ENCODE measurements at regions not wholly inside any gene's neighbourhood (a gene's known extent, or its start where the extent isn't known, plus 50 kb on each side); places are given as distances from the start of the nearest gene placed in this dataset.

- no peak overlapping the region for H3K4me3 ChIP-seq (ENCODE audit: low read depth, low read length)
Observed at GRCh38 chr10:111887266-111887665, 296.3 kb downstream of the GPAM start.

GRCh38 chr10:111890046-111890445, 293.5 kb downstream of the GPAM start:
- DNase-seq (ENCODE audit: low read depth): no peak
- H3K4me3 ChIP-seq (ENCODE audit: low read depth, low read length): no peak overlapping the region

More at GRCh38 chr10:111887266-111887665, 296.3 kb downstream of the GPAM start:
- DNase-seq (ENCODE audit: low read depth): no peak

DNA sequence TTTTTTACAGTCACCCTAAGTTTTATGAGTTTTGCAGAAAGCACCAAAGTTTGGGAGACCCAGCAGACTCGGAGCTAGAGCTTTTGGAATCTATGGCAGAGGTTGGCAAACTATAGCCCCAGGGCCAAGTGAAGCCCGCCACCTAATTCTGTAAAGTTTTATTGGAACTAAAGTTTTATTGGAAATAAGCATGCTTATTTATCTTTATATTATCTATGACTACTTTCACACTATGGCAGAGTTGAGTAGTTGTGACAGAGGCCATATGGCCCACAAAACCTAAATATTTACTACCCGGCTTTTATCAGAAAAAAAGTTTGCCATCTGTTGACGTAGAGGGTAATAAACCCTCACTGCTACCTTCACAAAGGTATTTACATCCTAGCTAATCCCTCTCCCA, 267.6 kb downstream of the GPAM start:
- no peak for DNase-seq (ENCODE audit: low read depth)
- H3K4me3 ChIP-seq (ENCODE audit: low read depth, low read length): no peak overlapping the region

DNA sequence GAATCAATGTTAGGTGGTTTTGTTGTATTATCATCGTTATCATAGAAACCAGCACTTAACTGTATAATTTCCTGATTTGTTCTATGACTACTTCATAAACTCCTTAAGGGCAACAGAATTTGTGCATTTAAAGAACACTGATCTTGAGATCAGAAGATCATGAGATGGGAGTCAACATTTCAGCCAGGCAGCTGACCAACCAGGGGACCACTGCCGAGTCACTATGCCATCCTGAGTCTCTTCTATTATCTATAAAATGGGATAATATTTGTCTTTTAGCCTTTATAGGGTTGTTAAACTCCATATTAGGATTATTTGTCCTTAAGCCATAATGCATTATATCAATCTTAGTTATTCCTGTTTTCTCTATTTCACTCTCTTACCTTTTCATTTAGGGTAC, 261.7 kb downstream of the GPAM start:
- DNase-seq (ENCODE audit: low read depth): no peak
- H3K4me3 ChIP-seq (ENCODE audit: low read depth, low read length): no peak overlapping the region

DNA sequence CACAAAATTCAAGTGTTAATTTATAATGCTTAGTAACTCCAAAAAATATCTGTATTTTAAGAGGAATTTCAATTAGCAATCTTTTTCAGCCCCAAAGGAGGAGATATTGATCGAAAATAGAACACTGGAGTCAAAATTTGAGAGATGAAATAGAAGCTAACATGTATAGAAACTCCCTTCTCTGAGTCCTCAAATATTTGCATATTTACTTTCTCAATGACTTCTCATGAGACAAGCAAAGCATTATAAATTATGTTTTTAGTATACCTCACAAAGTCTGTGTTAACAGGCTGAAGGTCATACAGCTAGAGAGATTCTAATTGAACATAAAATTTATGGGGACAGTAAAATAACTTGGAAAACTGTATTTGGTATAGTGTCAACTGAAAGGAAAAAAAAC, 260.5 kb downstream of the GPAM start:
- DNase-seq (ENCODE audit: low read depth): no peak
- no peak overlapping the region for H3K4me3 ChIP-seq (ENCODE audit: low read depth, low read length)

GRCh38 chr10:111926286-111926685, 257.3 kb downstream of the GPAM start:
- no peak for DNase-seq (ENCODE audit: low read depth)

GRCh38 chr10:111933937-111934336, 249.6 kb downstream of the GPAM start:
- no peak overlapping the region for H3K4me3 ChIP-seq (ENCODE audit: low read depth, low read length)
- no peak for DNase-seq (ENCODE audit: low read depth)

More at GRCh38 chr10:111926286-111926685, 257.3 kb downstream of the GPAM start:
- H3K4me3 ChIP-seq (ENCODE audit: low read depth, low read length): no peak overlapping the region

GRCh38 chr10:111934931-111935330, 248.6 kb downstream of the GPAM start:
- no peak overlapping the region for H3K4me3 ChIP-seq (ENCODE audit: low read depth, low read length)
- no peak for DNase-seq (ENCODE audit: low read depth)

GRCh38 chr10:111936143-111936542, 247.4 kb downstream of the GPAM start:
- no peak overlapping the region for H3K4me3 ChIP-seq (ENCODE audit: low read depth, low read length)
- no peak for DNase-seq (ENCODE audit: low read depth)

- DNase-seq (ENCODE audit: low read depth): no peak
Observed at GRCh38 chr10:111944331-111944730, 239.2 kb downstream of the GPAM start.

GRCh38 chr10:111953949-111954348, 229.6 kb downstream of the GPAM start:
- no peak for DNase-seq (ENCODE audit: low read depth)
- H3K4me3 ChIP-seq (ENCODE audit: low read depth, low read length): no peak overlapping the region

More at GRCh38 chr10:111944331-111944730, 239.2 kb downstream of the GPAM start:
- H3K4me3 ChIP-seq (ENCODE audit: low read depth, low read length): no peak overlapping the region

DNA sequence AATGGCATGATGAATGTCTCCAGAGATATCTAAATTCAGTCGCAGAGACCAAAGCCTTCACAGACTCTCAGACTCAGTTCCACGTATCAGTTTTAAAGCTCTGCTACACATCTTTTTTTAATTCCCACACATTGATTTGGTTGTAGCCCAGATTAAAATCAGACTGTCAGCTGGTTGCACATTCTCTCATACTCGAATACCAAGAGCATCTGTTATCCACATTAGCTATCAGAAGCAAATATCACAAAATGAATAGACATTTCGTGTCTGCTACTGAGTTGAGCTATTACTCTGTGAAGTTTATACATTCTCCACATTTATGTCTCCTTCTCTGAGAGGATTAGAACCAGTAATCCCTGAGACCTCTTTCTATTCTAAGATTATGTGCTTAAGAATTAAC, 229.2 kb downstream of the GPAM start:
- H3K4me3 ChIP-seq (ENCODE audit: low read depth, low read length): no peak overlapping the region
- DNase-seq (ENCODE audit: low read depth): no peak

DNA sequence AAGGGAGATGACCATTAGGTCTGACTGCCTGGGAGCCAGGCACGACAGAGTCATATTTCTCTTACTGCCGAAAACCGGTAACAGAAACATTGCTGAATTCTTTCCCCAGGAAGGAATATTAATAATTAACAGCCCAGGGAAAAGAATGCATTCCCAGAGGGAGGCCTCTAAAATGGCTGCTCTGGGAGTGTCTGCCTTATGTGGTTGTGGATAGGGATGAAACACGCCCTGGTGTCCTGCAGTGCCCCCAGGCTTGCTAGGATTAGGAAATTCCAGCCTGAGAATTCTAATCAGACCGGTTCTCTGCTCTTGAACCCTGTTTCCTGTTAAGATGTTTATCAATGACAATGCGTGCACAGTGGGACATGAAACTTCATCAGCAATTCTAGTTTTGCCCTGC, 226.7 kb downstream of the GPAM start:
- no peak overlapping the region for H3K4me3 ChIP-seq (ENCODE audit: low read depth, low read length)
- DNase-seq (ENCODE audit: low read depth): no peak

DNA sequence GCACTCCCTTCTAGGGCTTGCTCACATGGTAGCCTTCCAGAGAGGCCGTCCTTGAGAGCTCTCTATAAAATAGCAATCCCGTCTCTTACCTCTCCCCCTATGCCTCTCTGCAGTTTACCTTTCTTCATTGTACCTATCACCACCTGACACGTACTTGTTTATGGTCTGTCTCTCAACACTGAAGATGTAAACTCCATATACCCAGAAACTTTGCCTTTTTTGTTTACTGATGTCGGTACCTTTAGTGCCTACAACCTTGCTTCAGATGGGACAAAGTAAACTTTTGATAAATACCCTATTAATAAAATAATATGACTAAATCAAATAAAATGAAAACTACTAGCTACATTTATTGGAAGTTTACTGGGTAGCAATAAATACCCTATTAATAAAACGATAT, 220.6 kb downstream of the GPAM start:
- no peak for DNase-seq (ENCODE audit: low read depth)
- no peak overlapping the region for H3K4me3 ChIP-seq (ENCODE audit: low read depth, low read length)

GRCh38 chr10:111967116-111967515, 216.4 kb downstream of the GPAM start:
- DNase-seq (ENCODE audit: low read depth): no peak
- no peak overlapping the region for H3K4me3 ChIP-seq (ENCODE audit: low read depth, low read length)

- DNase-seq (ENCODE audit: low read depth): no peak
- no peak overlapping the region for H3K4me3 ChIP-seq (ENCODE audit: low read depth, low read length)
Observed at GRCh38 chr10:111967547-111967946, 216.0 kb downstream of the GPAM start.

GRCh38 chr10:111968647-111969046, 214.9 kb downstream of the GPAM start:
- no peak overlapping the region for H3K4me3 ChIP-seq (ENCODE audit: low read depth, low read length)
- no peak for DNase-seq (ENCODE audit: low read depth)

DNA sequence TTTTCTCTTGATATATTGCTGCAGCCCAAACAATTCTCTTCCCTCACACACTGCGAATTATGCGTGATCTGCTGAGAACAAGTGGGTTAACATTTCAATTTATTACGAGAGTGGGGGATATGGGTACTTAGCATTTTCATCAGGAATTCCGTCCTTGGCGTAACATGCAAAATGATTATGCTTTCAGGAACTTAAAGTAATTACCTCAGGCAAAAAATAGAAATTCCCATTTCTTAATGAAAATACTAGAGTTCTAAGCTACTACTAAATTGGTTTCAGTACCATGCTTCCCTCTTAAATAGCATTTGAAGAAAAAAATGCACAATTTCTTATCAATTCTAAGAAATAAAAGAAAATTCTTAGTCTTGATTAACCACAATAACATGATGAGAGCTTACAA, 213.5 kb downstream of the GPAM start:
- DNase-seq (ENCODE audit: low read depth): no peak
- H3K4me3 ChIP-seq (ENCODE audit: low read depth, low read length): no peak overlapping the region

- H3K4me3 ChIP-seq (ENCODE audit: low read depth, low read length): no peak overlapping the region
- DNase-seq (ENCODE audit: low read depth): no peak
Observed at GRCh38 chr10:111972109-111972508, 211.5 kb downstream of the GPAM start.

DNA sequence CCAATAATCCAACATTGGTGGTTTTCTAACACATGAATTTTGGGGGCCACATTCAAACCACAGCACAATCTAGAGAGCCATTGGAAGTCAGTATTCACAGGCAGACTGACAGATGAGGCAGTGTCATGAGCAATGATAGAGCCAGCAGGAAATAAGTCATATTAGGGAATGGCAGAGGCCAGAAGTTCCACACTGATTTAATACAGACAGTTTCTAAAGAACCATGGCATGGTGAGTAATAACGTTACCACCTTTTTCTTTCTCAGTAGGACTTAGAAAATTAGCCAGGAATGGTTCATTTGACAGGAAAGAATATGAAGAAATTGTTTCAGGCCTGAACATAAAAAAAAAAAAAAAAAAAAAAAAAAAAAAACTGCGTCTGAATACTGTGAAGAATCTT, 210.3 kb downstream of the GPAM start:
- no peak overlapping the region for H3K4me3 ChIP-seq (ENCODE audit: low read depth, low read length)
- no peak for DNase-seq (ENCODE audit: low read depth)

DNA sequence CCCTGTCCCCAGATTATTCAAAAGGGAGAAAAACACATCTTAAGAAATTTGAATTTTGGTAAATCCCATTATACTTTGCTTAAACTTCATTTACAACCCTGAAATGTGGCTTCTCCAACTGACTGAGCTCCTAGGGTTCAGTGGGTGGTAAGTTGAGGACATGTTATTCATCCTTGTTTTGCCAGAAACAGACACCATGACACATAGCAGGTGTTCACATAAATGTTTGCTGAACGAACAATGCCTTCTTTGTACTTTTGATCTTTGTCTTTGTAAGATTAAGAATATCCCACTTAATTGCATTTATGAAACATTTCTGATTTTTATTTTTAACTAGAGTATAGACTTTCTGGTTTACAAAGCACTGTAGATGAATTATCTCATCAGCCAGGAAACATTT, 209.7 kb downstream of the GPAM start:
- DNase-seq (ENCODE audit: low read depth): no peak

GRCh38 chr10:111974325-111974724, 209.2 kb downstream of the GPAM start:
- no peak overlapping the region for H3K4me3 ChIP-seq (ENCODE audit: low read depth, low read length)
- DNase-seq (ENCODE audit: low read depth): no peak

More for the DNA sequence above, 209.7 kb downstream of the GPAM start:
- H3K4me3 ChIP-seq (ENCODE audit: low read depth, low read length): no peak overlapping the region
